ENCODE measurements at regions not wholly inside any gene's neighbourhood (a gene's known extent, or its start where the extent isn't known, plus 50 kb on each side); places are given as distances from the start of the nearest gene placed in this dataset.

- Histone ChIP-seq H3K27me3 (ENCODE audit: low read depth) (no peaks in the 10 kb centered on the region), H3K4me1 (no peaks in the 10 kb centered on the region), H3K36me3 (replicated peaks) (no peaks in the 10 kb centered on the region), H3K9me3 (no peaks in the 10 kb centered on the region), H3K4me3 (no peak overlapping the region)
- no peak for DNase-seq (ENCODE audit: low spot score in 2 of 2)
- in situ Hi-C loops (cut with MboI; ENCODE audit: low sequenced_read_pairs): no loop called here
These were observed 262.3 kb downstream of the SHQ1 start for GRCh38 chr3:72585966-72586365.

GRCh38 chr3:72584262-72584661 is 264.0 kb downstream of the SHQ1 start:
- H3K27me3 ChIP-seq (ENCODE audit: low read depth): no peaks in the 10 kb centered on the region
- in situ Hi-C loops (cut with MboI; ENCODE audit: low sequenced_read_pairs): no loop called here

GRCh38 chr3:72582963-72583362 is 265.3 kb downstream of the SHQ1 start:
- H3K4me1 ChIP-seq: no peaks in the 10 kb centered on the region
- H3K27me3 ChIP-seq (ENCODE audit: low read depth): no peaks in the 10 kb centered on the region
- no peaks in the 10 kb centered on the region for H3K36me3 ChIP-seq (replicated peaks)
- no peak for DNase-seq (ENCODE audit: low spot score in 2 of 2)
- H3K9me3 ChIP-seq: no peaks in the 10 kb centered on the region
- no peak overlapping the region for H3K4me3 ChIP-seq
- in situ Hi-C loops (cut with MboI; ENCODE audit: low sequenced_read_pairs): no loop called here

More at GRCh38 chr3:72584262-72584661, 264.0 kb downstream of the SHQ1 start:
- no peaks in the 10 kb centered on the region for H3K4me1 ChIP-seq
- H3K36me3 ChIP-seq (replicated peaks): no peaks in the 10 kb centered on the region
- no peaks in the 10 kb centered on the region for H3K9me3 ChIP-seq
- DNase-seq (ENCODE audit: low spot score in 2 of 2): no peak
- H3K4me3 ChIP-seq: no peak overlapping the region

- DNase-seq (ENCODE audit: low spot score in 2 of 2): no peak
- in situ Hi-C loops (cut with MboI; ENCODE audit: low sequenced_read_pairs): no loop called here
- Histone ChIP-seq H3K9me3 (no peaks in the 10 kb centered on the region), H3K36me3 (replicated peaks) (no peaks in the 10 kb centered on the region), H3K4me1 (no peaks in the 10 kb centered on the region), H3K4me3 (no peak overlapping the region), H3K27me3 (ENCODE audit: low read depth) (no peaks in the 10 kb centered on the region)
These were observed 265.9 kb downstream of the SHQ1 start for GRCh38 chr3:72582211-72582878.

- Histone ChIP-seq H3K4me1 (no peaks in the 10 kb centered on the region), H3K27me3 (ENCODE audit: low read depth) (no peaks in the 10 kb centered on the region), H3K9me3 (no peaks in the 10 kb centered on the region), H3K4me3 (no peak overlapping the region), H3K36me3 (replicated peaks) (no peaks in the 10 kb centered on the region)
- no peak for DNase-seq (ENCODE audit: low spot score in 2 of 2)
- in situ Hi-C loops (cut with MboI; ENCODE audit: low sequenced_read_pairs): no loop called here
These were observed 267.3 kb downstream of the SHQ1 start for GRCh38 chr3:72580900-72581299.

GRCh38 chr3:72580246-72580756 is 267.9 kb downstream of the SHQ1 start:
- Histone ChIP-seq H3K9me3 (no peaks in the 10 kb centered on the region), H3K36me3 (replicated peaks) (no peaks in the 10 kb centered on the region), H3K4me1 (no peaks in the 10 kb centered on the region), H3K4me3 (no peak overlapping the region), H3K27me3 (ENCODE audit: low read depth) (no peaks in the 10 kb centered on the region)
- in situ Hi-C loops (cut with MboI; ENCODE audit: low sequenced_read_pairs): no loop called here
- no peak for DNase-seq (ENCODE audit: low spot score in 2 of 2)

GRCh38 chr3:72579581-72580245 is 268.5 kb downstream of the SHQ1 start:
- no peak for DNase-seq (ENCODE audit: low spot score in 2 of 2)
- Histone ChIP-seq H3K36me3 (replicated peaks) (no peaks in the 10 kb centered on the region), H3K4me1 (no peaks in the 10 kb centered on the region), H3K4me3 (no peak overlapping the region), H3K27me3 (ENCODE audit: low read depth) (no peaks in the 10 kb centered on the region), H3K9me3 (no peaks in the 10 kb centered on the region)
- in situ Hi-C loops (cut with MboI; ENCODE audit: low sequenced_read_pairs): no loop called here

GRCh38 chr3:72579191-72579580 is 269.1 kb downstream of the SHQ1 start:
- in situ Hi-C loops (cut with MboI; ENCODE audit: low sequenced_read_pairs): no loop called here
- Histone ChIP-seq H3K27me3 (ENCODE audit: low read depth) (no peaks in the 10 kb centered on the region), H3K4me1 (no peaks in the 10 kb centered on the region)

GRCh38 chr3:72577190-72577589 is 271.1 kb downstream of the SHQ1 start:
- no peaks in the 10 kb centered on the region for H3K27me3 ChIP-seq (ENCODE audit: low read depth)
- no peak for DNase-seq (ENCODE audit: low spot score in 2 of 2)
- H3K36me3 ChIP-seq (replicated peaks): no peaks in the 10 kb centered on the region
- no peak overlapping the region for H3K4me3 ChIP-seq
- H3K9me3 ChIP-seq: no peaks in the 10 kb centered on the region
- H3K4me1 ChIP-seq: no peaks in the 10 kb centered on the region
- in situ Hi-C loops (cut with MboI; ENCODE audit: low sequenced_read_pairs): no loop called here

More at GRCh38 chr3:72579191-72579580, 269.1 kb downstream of the SHQ1 start:
- no peak overlapping the region for H3K4me3 ChIP-seq
- DNase-seq (ENCODE audit: low spot score in 2 of 2): no peak
- H3K9me3 ChIP-seq: no peaks in the 10 kb centered on the region
- H3K36me3 ChIP-seq (replicated peaks): no peaks in the 10 kb centered on the region

GRCh38 chr3:72576563-72576962 is 271.7 kb downstream of the SHQ1 start:
- DNase-seq (ENCODE audit: low spot score in 2 of 2): no peak
- H3K27me3 ChIP-seq (ENCODE audit: low read depth): no peaks in the 10 kb centered on the region
- H3K36me3 ChIP-seq (replicated peaks): no peaks in the 10 kb centered on the region
- no peaks in the 10 kb centered on the region for H3K4me1 ChIP-seq
- no peaks in the 10 kb centered on the region for H3K9me3 ChIP-seq
- H3K4me3 ChIP-seq: no peak overlapping the region
- in situ Hi-C loops (cut with MboI; ENCODE audit: low sequenced_read_pairs): no loop called here

- Histone ChIP-seq H3K9me3 (no peaks in the 10 kb centered on the region), H3K27me3 (ENCODE audit: low read depth) (no peaks in the 10 kb centered on the region), H3K4me3 (no peak overlapping the region), H3K4me1 (no peaks in the 10 kb centered on the region), H3K36me3 (replicated peaks) (no peaks in the 10 kb centered on the region)
- in situ Hi-C loops (cut with MboI; ENCODE audit: low sequenced_read_pairs): no loop called here
- DNase-seq (ENCODE audit: low spot score in 2 of 2): no peak
These were observed 274.1 kb downstream of the SHQ1 start for GRCh38 chr3:72574144-72574543.

- Histone ChIP-seq H3K27me3 (ENCODE audit: low read depth) (no peaks in the 10 kb centered on the region), H3K36me3 (replicated peaks) (no peaks in the 10 kb centered on the region), H3K4me1 (no peaks in the 10 kb centered on the region), H3K4me3 (no peak overlapping the region), H3K9me3 (no peaks in the 10 kb centered on the region)
- in situ Hi-C loops (cut with MboI; ENCODE audit: low sequenced_read_pairs): no loop called here
- DNase-seq (ENCODE audit: low spot score in 2 of 2): no peak
These were observed 275.2 kb downstream of the SHQ1 start for GRCh38 chr3:72573051-72573450.

- Histone ChIP-seq H3K4me1 (no peaks in the 10 kb centered on the region), H3K9me3 (no peaks in the 10 kb centered on the region), H3K27me3 (ENCODE audit: low read depth) (no peaks in the 10 kb centered on the region), H3K36me3 (replicated peaks) (no peaks in the 10 kb centered on the region), H3K4me3 (no peak overlapping the region)
- in situ Hi-C loops (cut with MboI; ENCODE audit: low sequenced_read_pairs): no loop called here
- no peak for DNase-seq (ENCODE audit: low spot score in 2 of 2)
These were observed 275.7 kb downstream of the SHQ1 start for GRCh38 chr3:72572489-72573007.

- no peak overlapping the region for H3K4me3 ChIP-seq
- no peaks in the 10 kb centered on the region for H3K36me3 ChIP-seq (replicated peaks)
- DNase-seq (ENCODE audit: low spot score in 2 of 2): no peak
- H3K9me3 ChIP-seq: no peaks in the 10 kb centered on the region
- no peaks in the 10 kb centered on the region for H3K27me3 ChIP-seq (ENCODE audit: low read depth)
- in situ Hi-C loops (cut with MboI; ENCODE audit: low sequenced_read_pairs): no loop called here
- no peaks in the 10 kb centered on the region for H3K4me1 ChIP-seq
These were observed 276.6 kb downstream of the SHQ1 start for GRCh38 chr3:72571638-72572114.
